ENCODE measurements at regions not wholly inside any gene's neighbourhood (a gene's known extent, or its start where the extent isn't known, plus 50 kb on each side); places are given as distances from the start of the nearest gene placed in this dataset.

- POLR2A ChIA-PET = no interaction called here
- Histone ChIP-seq H2AFZ (ENCODE audit: low read length) (no peak overlapping the region), H3K9me2 (ENCODE audit: insufficient read depth, low read length) (no peaks in the 10 kb centered on the region), H4K20me1 (ENCODE audit: insufficient read depth, low read length) (no peaks in the 10 kb centered on the region), H3K4me2 (ENCODE audit: low read length) (no peak overlapping the region), H3K79me2 (ENCODE audit: insufficient read depth, low read depth, low read length) (no peaks in the 10 kb centered on the region), H3K4me3 (ENCODE audit: low read depth, low read length, poor library complexity, severe bottlenecking) (no peak overlapping the region), H3K9me3 (ENCODE audit: low read length) (no peaks in the 10 kb centered on the region), H3K36me3 (ENCODE audit: insufficient read depth, low read length) (no peaks in the 10 kb centered on the region), H3K4me1 (ENCODE audit: insufficient read depth, low read length, poor library complexity, severe bottlenecking) (no peaks in the 10 kb centered on the region), H3K27ac (ENCODE audit: low read depth, low read length, poor library complexity, severe bottlenecking) (no peak overlapping the region)
- no peak for TF ChIP-seq CTCF (conservative IDR thresholded peaks at IDR 0.05; ENCODE audit: low read length)
- TF ChIP-seq EZH2phosphoT487 (IDR thresholded peaks at IDR 0.05; ENCODE audit: borderline replicate concordance, low read depth, low read length) = no peak
- intact Hi-C loops (cut with micrococcal nuclease; ENCODE audit: unreplicated experiment) = no loop called here
- DNase-seq (ENCODE audit: low spot score) = no peak
- BruUV-seq (replicated peaks) = no TSS peak
- CTCF ChIA-PET (ENCODE audit: unreplicated experiment) = no interaction called here
Observed at GRCh38 chr5:27810458-27810857, 772.1 kb upstream of the CDH9 start.

GRCh38 chr5:27797220-27797619 is 758.8 kb upstream of the CDH9 start:
- Histone ChIP-seq H3K9me3 (ENCODE audit: low read length) (peaks cover 5% of the 10 kb centered on the region; the same call in 1 of the 2 replicates), H3K4me2 (ENCODE audit: low read length) (no peak overlapping the region), H3K9me2 (ENCODE audit: insufficient read depth, low read length) (no peaks in the 10 kb centered on the region), H4K20me1 (ENCODE audit: insufficient read depth, low read length) (no peaks in the 10 kb centered on the region), H3K27ac (ENCODE audit: low read depth, low read length, poor library complexity, severe bottlenecking) (no peak overlapping the region), H3K4me3 (ENCODE audit: low read depth, low read length, poor library complexity, severe bottlenecking) (no peak overlapping the region), H3K79me2 (ENCODE audit: insufficient read depth, low read depth, low read length) (no peaks in the 10 kb centered on the region), H2AFZ (ENCODE audit: low read length) (no peak overlapping the region), H3K36me3 (ENCODE audit: insufficient read depth, low read length) (no peaks in the 10 kb centered on the region), H3K4me1 (ENCODE audit: insufficient read depth, low read length, poor library complexity, severe bottlenecking) (no peaks in the 10 kb centered on the region)
- no peak for TF ChIP-seq CTCF (conservative IDR thresholded peaks at IDR 0.05; ENCODE audit: low read length)
- no peak for TF ChIP-seq EZH2phosphoT487 (IDR thresholded peaks at IDR 0.05; ENCODE audit: borderline replicate concordance, low read depth, low read length)
- BruUV-seq (replicated peaks) = no TSS peak
- no peak for DNase-seq (ENCODE audit: low spot score)
- POLR2A ChIA-PET = no interaction called here
- CTCF ChIA-PET (ENCODE audit: unreplicated experiment) = no interaction called here
- intact Hi-C loops (cut with micrococcal nuclease; ENCODE audit: unreplicated experiment) = no loop called here

GRCh38 chr5:27788184-27788583 is 749.8 kb upstream of the CDH9 start:
- TF ChIP-seq CTCF (conservative IDR thresholded peaks at IDR 0.05; ENCODE audit: low read length) = no peak
- no peak for TF ChIP-seq EZH2phosphoT487 (IDR thresholded peaks at IDR 0.05; ENCODE audit: borderline replicate concordance, low read depth, low read length)
- Histone ChIP-seq H3K9me2 (ENCODE audit: insufficient read depth, low read length) (no peaks in the 10 kb centered on the region), H3K4me3 (ENCODE audit: low read depth, low read length, poor library complexity, severe bottlenecking) (no peak overlapping the region), H4K20me1 (ENCODE audit: insufficient read depth, low read length) (no peaks in the 10 kb centered on the region), H3K27ac (ENCODE audit: low read depth, low read length, poor library complexity, severe bottlenecking) (no peak overlapping the region), H3K4me1 (ENCODE audit: insufficient read depth, low read length, poor library complexity, severe bottlenecking) (no peaks in the 10 kb centered on the region), H3K9me3 (ENCODE audit: low read length) (no peaks in the 10 kb centered on the region), H3K4me2 (ENCODE audit: low read length) (no peak overlapping the region), H3K79me2 (ENCODE audit: insufficient read depth, low read depth, low read length) (no peaks in the 10 kb centered on the region), H3K36me3 (ENCODE audit: insufficient read depth, low read length) (no peaks in the 10 kb centered on the region), H2AFZ (ENCODE audit: low read length) (no peak overlapping the region)
- intact Hi-C loops (cut with micrococcal nuclease; ENCODE audit: unreplicated experiment) = no loop called here
- BruUV-seq (replicated peaks) = no TSS peak
- CTCF ChIA-PET (ENCODE audit: unreplicated experiment) = no interaction called here
- POLR2A ChIA-PET = no interaction called here
- DNase-seq (ENCODE audit: low spot score) = no peak

Data from OCI-LY7 (cell line).